Activated naive CD4-positive, alpha-beta T cell treated with anti-CD3 and anti-CD28 coated beads, Interleukin-2, amount 50 U/mL, for 16 hours (primary cell): ENCODE measurements at regions not wholly inside any gene's neighbourhood (a gene's known extent, or its start where the extent isn't known, plus 50 kb on each side); places are given as distances from the start of the nearest gene placed in this dataset.

Experiments
- DNase-seq: peaks from one replicate; pipeline ENCODE4 v3.0.0-alpha.2; 2020

DNA sequence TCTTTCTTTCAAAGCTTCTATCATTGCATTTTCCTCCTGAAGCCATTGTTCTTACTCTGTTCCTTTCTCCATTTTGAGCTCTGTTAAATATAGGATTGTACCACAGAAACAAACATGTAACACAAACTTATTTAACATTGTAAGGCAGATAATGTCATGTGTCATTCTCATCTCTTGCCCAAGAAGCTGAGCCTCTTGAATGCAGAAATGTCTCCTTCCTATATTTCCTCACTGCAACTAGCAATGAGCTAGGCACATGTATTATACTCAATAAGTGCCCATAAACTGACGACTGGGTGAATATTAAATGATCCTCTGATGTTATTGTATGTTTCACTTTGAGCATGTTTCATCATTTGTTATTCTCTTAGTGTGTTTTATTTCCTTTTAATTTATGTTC lies 56.7 kb upstream of the SLC7A11 start:
- no peak for DNase-seq

DNA sequence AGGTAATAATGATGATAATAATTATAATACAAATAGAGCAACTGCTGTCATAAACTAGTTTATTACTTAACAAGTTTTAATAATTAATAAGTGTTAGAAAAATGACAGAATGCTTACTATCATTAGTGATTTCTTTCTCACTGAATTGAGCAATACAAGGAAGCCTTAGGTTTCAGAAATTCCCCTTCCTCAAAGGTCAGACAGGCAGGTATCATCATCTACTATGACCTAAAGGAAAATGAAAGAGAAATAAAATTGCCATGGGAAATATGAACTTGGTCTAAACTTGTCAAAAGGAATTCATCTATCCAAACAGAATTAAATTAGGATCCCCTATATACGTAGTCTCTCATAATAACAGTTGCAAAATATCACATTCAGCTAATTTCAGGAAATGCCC lies 56.3 kb upstream of the SLC7A11 start:
- DNase-seq = no peak

DNA sequence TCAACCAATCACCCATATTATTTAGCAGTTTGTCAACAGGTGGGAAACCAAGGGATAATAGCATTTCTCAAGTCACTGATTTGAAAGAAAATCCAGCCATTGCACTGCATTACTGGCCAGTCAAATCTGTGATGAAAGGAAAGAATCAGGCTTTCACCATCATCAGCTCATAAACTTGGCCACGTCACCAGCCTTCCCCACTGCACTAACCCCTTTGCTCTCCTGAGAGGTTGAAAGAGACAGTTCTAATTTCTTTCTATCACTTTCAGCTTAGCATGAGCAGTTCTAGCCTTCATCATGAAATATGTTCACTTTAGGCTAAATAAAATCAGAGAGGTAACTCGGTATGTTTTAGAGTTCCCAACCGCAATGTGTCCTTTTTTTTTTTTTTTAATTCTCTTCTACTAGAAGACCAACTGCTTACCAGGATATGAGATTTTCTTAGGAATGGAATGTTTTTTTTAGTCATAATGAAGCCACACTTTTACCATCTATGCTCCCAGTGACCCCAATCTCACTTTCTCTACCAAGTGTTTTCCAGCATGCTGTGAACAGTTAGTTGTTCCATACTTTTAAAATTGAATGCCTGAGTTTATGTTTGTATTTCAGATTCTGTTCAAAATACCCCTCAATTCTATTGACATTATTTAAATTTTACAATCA lies 55.7 kb upstream of the SLC7A11 start:
- DNase-seq = no peak

DNA sequence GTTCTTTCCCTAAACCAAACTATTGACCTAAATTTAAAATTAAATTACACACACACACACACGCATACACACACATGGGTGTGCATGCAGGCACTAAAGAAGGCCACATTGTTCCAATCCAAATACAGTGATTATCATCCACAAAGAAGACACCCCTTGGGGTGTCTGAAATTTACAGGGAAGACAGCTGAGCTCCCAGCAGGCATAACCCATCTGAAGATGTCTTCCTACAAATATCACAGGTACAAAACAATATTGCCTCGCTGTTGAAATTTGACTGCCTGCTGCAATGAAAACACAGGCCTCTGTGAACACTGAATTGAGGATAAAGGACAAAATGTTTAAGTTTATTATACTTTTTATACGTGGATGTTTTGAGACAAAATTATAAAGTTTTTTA lies 50.2 kb upstream of the SLC7A11 start:
- no peak for DNase-seq
